ENCODE measurements at regions not wholly inside any gene's neighbourhood (a gene's known extent, or its start where the extent isn't known, plus 50 kb on each side); places are given as distances from the start of the nearest gene placed in this dataset.

DNA sequence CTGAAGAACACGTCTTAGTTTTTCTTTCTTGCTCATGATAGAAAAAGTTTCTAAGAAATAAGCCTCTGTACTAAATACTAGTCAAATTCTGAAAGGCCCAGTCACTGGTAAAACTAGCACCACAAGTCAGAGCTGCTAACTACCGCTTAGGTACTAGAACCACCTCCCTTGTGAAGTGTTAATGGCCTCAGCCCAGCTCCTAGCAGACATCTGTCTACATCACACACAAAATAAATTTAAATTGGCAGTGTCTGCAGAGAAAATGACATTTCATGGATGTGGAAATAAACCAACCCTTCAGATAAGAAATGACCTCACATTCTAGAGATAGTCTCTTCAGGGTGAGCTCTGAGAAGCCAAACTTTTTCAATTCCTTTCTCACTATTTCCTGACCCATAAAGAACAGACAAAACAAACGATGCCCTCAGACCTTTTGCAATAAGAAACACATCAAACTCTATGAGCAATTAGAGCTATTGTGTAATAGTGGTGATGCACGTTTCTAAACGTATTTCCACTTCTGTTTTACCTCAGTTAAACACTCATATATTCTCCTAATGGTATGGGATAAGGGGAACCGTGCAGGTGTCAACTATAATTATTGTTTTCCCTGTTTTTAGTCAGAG lies 70.3 kb upstream of the DSG1 start:
- no peak overlapping the region for H3K27ac ChIP-seq
- no peak for TF ChIP-seq CTCF (IDR thresholded peaks at IDR 0.05)
- TF ChIP-seq ZFX (IDR thresholded peaks at IDR 0.05; ENCODE audit: borderline replicate concordance): no peak

DNA sequence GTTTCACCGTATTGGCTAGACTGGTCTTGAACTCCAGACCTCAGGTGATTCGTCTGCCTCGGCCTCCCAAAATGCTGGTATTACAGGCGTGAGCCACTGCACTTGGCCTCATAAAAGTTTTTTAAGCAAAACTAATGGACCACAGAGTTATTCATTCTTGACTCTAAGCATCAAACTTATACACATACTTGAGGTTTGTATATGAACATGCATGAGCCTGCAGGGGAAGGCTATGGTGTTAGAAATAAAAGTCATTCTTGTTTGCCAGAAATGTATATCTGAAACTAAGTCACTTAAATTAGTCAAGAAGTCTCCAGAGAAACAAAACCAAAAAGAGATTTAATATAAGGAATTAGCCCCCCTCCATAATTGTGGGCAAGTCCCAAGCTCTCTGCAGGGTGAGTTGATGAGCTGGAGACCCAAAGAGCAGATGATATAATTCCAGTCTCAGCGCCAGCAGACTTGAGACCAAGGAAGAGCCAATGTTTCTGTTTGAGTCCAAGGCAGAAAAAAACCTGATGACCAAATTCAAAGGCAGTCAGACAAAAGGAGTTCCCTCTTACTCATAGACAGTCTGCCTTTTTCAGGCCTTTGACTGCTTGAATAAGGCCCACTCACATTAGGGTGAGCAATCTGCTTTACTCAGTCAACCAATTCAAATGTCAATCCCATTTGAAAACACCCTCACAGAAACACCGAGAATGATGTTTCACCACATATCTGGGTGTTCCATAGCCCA lies 69.0 kb upstream of the DSG1 start:
- H3K27ac ChIP-seq: no peak overlapping the region
- TF ChIP-seq CTCF (IDR thresholded peaks at IDR 0.05) (no peak), ZFX (IDR thresholded peaks at IDR 0.05; ENCODE audit: borderline replicate concordance) (no peak)

GRCh38 chr18:31250902-31251301 lies 67.1 kb upstream of the DSG1 start:
- H3K27ac ChIP-seq: no peak overlapping the region
- TF ChIP-seq CTCF (IDR thresholded peaks at IDR 0.05) (no peak), ZFX (IDR thresholded peaks at IDR 0.05; ENCODE audit: borderline replicate concordance) (no peak)

GRCh38 chr18:31252522-31252921 lies 65.4 kb upstream of the DSG1 start:
- no peak overlapping the region for H3K27ac ChIP-seq
- TF ChIP-seq ZFX (IDR thresholded peaks at IDR 0.05; ENCODE audit: borderline replicate concordance) (no peak), CTCF (IDR thresholded peaks at IDR 0.05) (no peak)

GRCh38 chr18:31255953-31256352 lies 62.0 kb upstream of the DSG1 start:
- TF ChIP-seq ZFX (IDR thresholded peaks at IDR 0.05; ENCODE audit: borderline replicate concordance) (no peak), CTCF (IDR thresholded peaks at IDR 0.05) (no peak)
- no peak overlapping the region for H3K27ac ChIP-seq

GRCh38 chr18:31258789-31259188 lies 59.2 kb upstream of the DSG1 start:
- no peak for TF ChIP-seq ZFX (IDR thresholded peaks at IDR 0.05; ENCODE audit: borderline replicate concordance)
- no peak for TF ChIP-seq CTCF (IDR thresholded peaks at IDR 0.05)
- no peak overlapping the region for H3K27ac ChIP-seq

Data from 22Rv1 (cell line).